Epithelial cell of proximal tubule (primary cell): ENCODE measurements at regions not wholly inside any gene's neighbourhood (a gene's known extent, or its start where the extent isn't known, plus 50 kb on each side); places are given as distances from the start of the nearest gene placed in this dataset.

Experiments
- DNase-seq: peaks from one replicate; pipeline ENCODE4 v3.0.0-alpha.2; 2011; ENCODE audit warnings: low read depth
- H3K4me3 ChIP-seq: 2 replicates; pipeline ENCODE4 v1.5.1; 2011; ENCODE audit warnings: low read depth, mild to moderate bottlenecking, low read length
- CTCF ChIP-seq: conservative IDR thresholded peaks from 2 replicates; pipeline ENCODE4 v1.5.1; 2012; ENCODE audit warnings: low read depth, mild to moderate bottlenecking, low read length

- no peak overlapping the region for H3K4me3 ChIP-seq
- TF ChIP-seq CTCF = no peak
- DNase-seq = no peak
Measured at GRCh38 chr12:89239534-89239933, 112.8 kb downstream of the DUSP6 start.

DNA sequence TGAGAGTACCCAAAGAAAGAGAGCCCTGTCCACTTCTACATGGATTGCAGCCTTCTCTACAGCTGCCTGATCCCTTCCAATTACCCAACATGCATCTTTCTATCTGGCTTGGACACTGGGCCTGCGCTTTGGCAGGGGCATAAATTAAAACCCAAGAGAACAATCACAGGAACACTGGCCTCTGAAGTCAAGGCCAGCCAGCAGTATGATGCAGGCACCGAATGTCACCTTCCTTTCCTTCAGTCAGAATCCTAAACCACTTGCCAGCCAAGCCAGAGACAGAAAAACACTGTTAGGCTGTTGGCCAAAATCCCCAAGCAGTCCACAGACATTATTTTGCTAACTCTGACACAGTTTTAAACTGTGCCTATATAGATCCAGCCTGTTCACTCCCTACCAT, 113.7 kb downstream of the DUSP6 start:
- DNase-seq = no peak
- no peak overlapping the region for H3K4me3 ChIP-seq
- TF ChIP-seq CTCF = no peak

DNA sequence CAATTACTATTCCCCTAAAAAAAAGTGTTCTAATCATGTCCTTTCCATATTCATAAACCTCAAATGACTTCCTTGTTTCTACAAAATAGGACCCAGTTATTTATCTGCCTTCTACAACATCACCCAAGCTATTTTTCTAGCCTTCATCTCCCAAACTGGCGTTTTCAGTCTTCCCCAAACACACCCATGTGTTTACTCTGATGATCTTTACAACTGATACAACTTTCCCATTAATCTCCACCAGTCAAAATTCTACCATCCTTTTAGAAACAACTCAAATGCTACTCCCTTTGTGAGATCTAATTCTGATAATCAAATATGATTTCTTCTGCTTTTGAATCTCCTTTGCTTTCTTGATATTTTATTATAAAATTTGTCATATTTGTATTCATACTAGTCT, 114.5 kb downstream of the DUSP6 start:
- no peak for DNase-seq
- no peak overlapping the region for H3K4me3 ChIP-seq
- no peak for TF ChIP-seq CTCF

- no peak for DNase-seq
- no peak overlapping the region for H3K4me3 ChIP-seq
- TF ChIP-seq CTCF = no peak
Measured at GRCh38 chr12:89236748-89237383, 115.4 kb downstream of the DUSP6 start.

DNA sequence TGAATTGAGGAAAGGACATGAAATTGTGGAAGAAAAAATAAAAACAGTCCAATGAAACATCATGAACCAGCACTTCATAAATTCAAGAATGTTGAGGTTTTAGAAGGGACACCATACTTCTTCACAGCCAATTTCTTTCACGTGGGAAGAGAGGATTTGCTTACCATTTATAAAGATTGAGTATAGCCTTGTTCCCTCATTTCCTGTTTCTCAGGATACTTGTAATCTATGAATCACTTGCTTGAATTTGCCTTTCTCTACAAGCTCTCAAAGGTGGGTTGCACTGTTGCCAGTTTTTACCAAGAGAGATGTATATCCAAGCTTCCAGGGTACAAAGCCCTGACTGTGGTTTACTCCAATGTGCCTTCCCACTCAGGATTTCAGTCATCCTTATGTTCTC, 116.1 kb downstream of the DUSP6 start:
- no peak for DNase-seq
- H3K4me3 ChIP-seq = no peak overlapping the region
- no peak for TF ChIP-seq CTCF

DNA sequence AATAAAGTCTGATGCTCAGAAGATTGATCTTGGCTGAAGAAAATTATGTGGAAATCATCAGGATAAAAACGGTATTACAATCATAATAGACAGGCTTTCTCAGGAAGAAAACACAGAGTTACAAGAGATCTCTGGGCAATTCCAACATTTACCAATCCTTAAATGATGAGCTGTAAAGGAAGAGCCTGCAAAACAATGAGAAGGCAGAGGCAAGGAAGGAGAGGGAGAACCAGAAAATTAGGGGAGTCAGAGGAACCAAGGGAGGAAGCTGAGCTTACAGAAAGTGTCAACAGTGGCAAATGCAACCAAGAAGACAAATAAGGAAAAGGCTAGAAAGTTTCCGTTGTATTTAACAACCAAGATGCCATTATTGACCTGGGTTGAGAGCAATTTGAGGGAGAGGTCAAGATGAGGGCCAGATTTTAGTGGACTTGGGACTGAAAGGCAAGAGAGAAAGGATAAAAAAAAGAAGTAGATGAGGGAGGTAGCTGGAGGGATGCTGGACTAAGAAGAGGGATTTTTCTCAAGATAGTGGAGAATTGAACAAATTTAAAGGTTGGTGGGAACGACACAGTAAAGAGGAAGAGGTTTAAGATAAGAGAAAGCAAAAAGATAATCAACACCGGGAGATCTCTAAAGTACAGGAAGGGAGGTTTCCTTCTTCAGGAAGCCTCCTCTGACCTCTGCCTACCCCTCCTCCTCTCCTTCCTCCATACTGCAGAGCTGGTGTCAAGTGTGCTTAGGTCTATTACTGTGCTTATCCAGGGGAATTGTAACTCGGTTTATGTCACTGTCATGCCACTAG, 116.9 kb downstream of the DUSP6 start:
- no peak for TF ChIP-seq CTCF
- DNase-seq = no peak

More for the DNA sequence above, 116.9 kb downstream of the DUSP6 start:
- no peak overlapping the region for H3K4me3 ChIP-seq
